Endodermal cell (in vitro differentiated cells): ENCODE measurements at regions not wholly inside any gene's neighbourhood (a gene's known extent, or its start where the extent isn't known, plus 50 kb on each side); places are given as distances from the start of the nearest gene placed in this dataset.

Experiments used
- DNase-seq: peaks from one replicate; pipeline ENCODE4 v3.0.0-alpha.2; 2017
- H3K27ac ChIP-seq: 2 replicates; pipeline ENCODE4 v1.5.1; 2013; ENCODE audit warnings: mild to moderate bottlenecking, low read depth, low read length, moderate library complexity
- H3K27me3 ChIP-seq: 2 replicates; pipeline ENCODE4 v1.6.1; 2013; ENCODE audit warnings: mild to moderate bottlenecking, low read length, moderate library complexity; ENCODE audit not compliant: insufficient read depth, control insufficient read depth, poor library complexity, severe bottlenecking
- H3K36me3 ChIP-seq: 2 replicates; pipeline ENCODE4 v1.7.0; 2013; ENCODE audit warnings: mild to moderate bottlenecking, low read length, moderate library complexity; ENCODE audit not compliant: control insufficient read depth, insufficient read depth
- H3K4me1 ChIP-seq: one replicate; pipeline ENCODE4 v1.7.0; 2013; ENCODE audit warnings: low read length; ENCODE audit not compliant: control insufficient read depth, insufficient read depth
- H3K4me3 ChIP-seq: 2 replicates; pipeline ENCODE4 v1.5.1; 2013; ENCODE audit warnings: mild to moderate bottlenecking, low read length, moderate library complexity
- H3K9ac ChIP-seq: 2 replicates; pipeline ENCODE4 v1.6.1; 2013; ENCODE audit warnings: mild to moderate bottlenecking, low read length, moderate library complexity; ENCODE audit not compliant: poor library complexity, severe bottlenecking; ENCODE audit errors: extremely low read depth
- H3K9me3 ChIP-seq: 2 replicates; pipeline ENCODE4 v1.6.1; 2013; ENCODE audit warnings: mild to moderate bottlenecking, low read length, moderate library complexity; ENCODE audit not compliant: control insufficient read depth
- H3K27ac Mint-ChIP-seq: 2 replicates; pipeline ENCODE4 v1.8.0; 2020; ENCODE audit warnings: mixed read lengths
- H3K27me3 Mint-ChIP-seq: 2 replicates; pipeline ENCODE4 v1.8.0; 2021; ENCODE audit warnings: mild to moderate bottlenecking, mixed read lengths; ENCODE audit not compliant: insufficient read depth
- H3K36me3 Mint-ChIP-seq: 2 replicates; pipeline ENCODE4 v1.8.0; 2020; ENCODE audit warnings: low read depth, mixed read lengths
- H3K4me1 Mint-ChIP-seq: 2 replicates; pipeline ENCODE4 v1.8.0; 2020; ENCODE audit warnings: mixed read lengths
- H3K4me3 Mint-ChIP-seq: 2 replicates; pipeline ENCODE4 v1.8.0; 2020; ENCODE audit warnings: mild to moderate bottlenecking, moderate library complexity, mixed read lengths
- H3K9me3 Mint-ChIP-seq: 2 replicates; pipeline ENCODE4 v1.8.0; 2020; ENCODE audit warnings: mild to moderate bottlenecking, mixed read lengths
- CTCF ChIP-seq: fragments of 200-600 bp; sonication (generic); conservative IDR thresholded peaks from 2 replicates; pipeline ENCODE4 v1.5.0; 2021; ENCODE audit warnings: antibody characterized with exemption, mild to moderate bottlenecking
- WGBS, 2 experiments: methylation state at CpG; one replicate each; pipeline versions ENCODE4 v1.1.5 to v1.1.7; 2013; ENCODE audit warnings: missing lambda C conversion rate in 2 of 2, mixed read lengths in 1 of 2; ENCODE audit not compliant: insufficient coverage in 1 of 2, insufficient read length in 1 of 2; 5-methylcytosine and 5-hydroxymethylcytosine counted together

- Histone ChIP-seq H3K4me3 (no peak overlapping the region), H3K27me3 (no peaks in the 10 kb centered on the region), H3K27ac (no peak overlapping the region), H3K36me3 (no peaks in the 10 kb centered on the region), H3K9me3 (no peaks in the 10 kb centered on the region), H3K4me1 (no peaks in the 10 kb centered on the region), H3K9ac (no peak overlapping the region)
- no peaks in the 10 kb centered on the region for H3K4me1 Mint-ChIP-seq
- H3K4me3 Mint-ChIP-seq: no peak overlapping the region
- no peaks in the 10 kb centered on the region for H3K36me3 Mint-ChIP-seq
- H3K27me3 Mint-ChIP-seq: no peaks in the 10 kb centered on the region
- 77 to 82% methylated on average over 2 to 3 of the region's 3 CpGs for WGBS, 2 experiments
- TF ChIP-seq CTCF: peak; percentile 38
- H3K27ac Mint-ChIP-seq: no peak overlapping the region
- no peaks in the 10 kb centered on the region for H3K9me3 Mint-ChIP-seq
- peak; percentile 55 for DNase-seq
Measured at GRCh38 chr14:46034305-46034704, 617.3 kb downstream of the RPL10L start.

- H3K9ac ChIP-seq: no peak overlapping the region
- no peaks in the 10 kb centered on the region for H3K4me1 ChIP-seq
- Mint-ChIP-seq H3K36me3 (peaks cover 20% of the 10 kb centered on the region), H3K27me3 (no peaks in the 10 kb centered on the region), H3K27ac (no peak overlapping the region), H3K4me3 (no peak overlapping the region), H3K4me1 (peaks cover 5% of the 10 kb centered on the region), H3K9me3 (peaks cover 35% of the 10 kb centered on the region)
- DNase-seq: no peak
- H3K9me3 ChIP-seq: peaks cover 7% of the 10 kb centered on the region
- no peaks in the 10 kb centered on the region for H3K27me3 ChIP-seq
- 76% methylated on average over 1 of the region's 1 CpG; no CpG with 5 or more reads in 1 of the 2 experiments for WGBS, 2 experiments
- no peak overlapping the region for H3K4me3 ChIP-seq
- no peak for TF ChIP-seq CTCF
- no peaks in the 10 kb centered on the region for H3K36me3 ChIP-seq
- H3K27ac ChIP-seq: no peak overlapping the region
Measured at GRCh38 chr14:46018846-46019420, 632.6 kb downstream of the RPL10L start.

GRCh38 chr14:46008348-46008747 is 643.2 kb downstream of the RPL10L start:
- Mint-ChIP-seq H3K36me3 (peaks cover 3% of the 10 kb centered on the region), H3K4me1 (peaks cover 9% of the 10 kb centered on the region), H3K27me3 (no peaks in the 10 kb centered on the region), H3K4me3 (no peak overlapping the region), H3K27ac (no peak overlapping the region), H3K9me3 (peaks cover 21% of the 10 kb centered on the region)
- whole genome bisulfite sequencing, 2 experiments: 80 to 91% methylated on average over 1 to 3 of the region's 3 CpGs
- H3K9me3 ChIP-seq: peaks cover 19% of the 10 kb centered on the region
- H3K4me1 ChIP-seq: no peaks in the 10 kb centered on the region
- no peaks in the 10 kb centered on the region for H3K36me3 ChIP-seq
- no peak overlapping the region for H3K27ac ChIP-seq
- no peak for TF ChIP-seq CTCF
- H3K4me3 ChIP-seq: no peak overlapping the region
- H3K27me3 ChIP-seq: no peaks in the 10 kb centered on the region
- DNase-seq: no peak
- no peak overlapping the region for H3K9ac ChIP-seq
